HepG2 (cell line): ENCODE measurements at regions not wholly inside any gene's neighbourhood (a gene's known extent, or its start where the extent isn't known, plus 50 kb on each side); places are given as distances from the start of the nearest gene placed in this dataset.

Source experiments
- ATAC-seq: fragments of 200-7000 bp; cut with Tn5 transposase; 3 replicates; pipeline ENCODE4 v1.9.1; 2020; ENCODE audit warnings: mild to moderate bottlenecking, moderate library complexity
- BruUV-seq: library from RNA; stranded (reverse); fragments of 400-500 nt; replicated peaks from 2 replicates; lab custom pipeline; 2021; lab: Mats Ljungman, UMichigan
- CTCF ChIA-PET: fragments of 300-600 bp; formaldehyde crosslinking; extraction: SDS; loops from one replicate; lab custom pipeline; 2021; ENCODE audit warnings: low total read pairs, inconsistent platforms, low intra/inter-chr PET ratio; lab: Yijun Ruan, JAX
- POLR2A ChIA-PET: fragments of 350-600 bp; sonication (Branson Sonifier 250); formaldehyde crosslinking; loops from one replicate; lab custom pipeline; 2020; ENCODE audit warnings: antibody characterized with exemption, inconsistent platforms; lab: Yijun Ruan, JAX
- DNase-seq: peaks from one replicate; pipeline ENCODE4 v3.0.0-alpha.2; 2015; ENCODE audit warnings: low spot score
- FAIRE-seq: peaks from 3 replicates; lab custom pipeline; 2011; peaks lifted over from hg19 to GRCh38; lab: Jason Lieb, UNC
- H2AFZ ChIP-seq: one replicate; pipeline ENCODE4 v1.6.1; 2011; ENCODE audit warnings: low read length, inconsistent platforms
- H3K27ac ChIP-seq: fragments of 300-600 bp; 3 replicates; pipeline ENCODE4 v1.8.0; 2011; ENCODE audit warnings: mixed run types, mild to moderate bottlenecking, mixed read lengths, low read length, inconsistent platforms; ENCODE audit not compliant: insufficient read depth; ENCODE audit errors: extremely low read length
- H3K27me3 ChIP-seq, 2 experiments: fragments of 200-600 bp in 1 of 2; 2 replicates in 1 of 2; 3 replicates in 1 of 2; pipeline versions ENCODE4 v1.6.0 to v1.8.0; 2011; ENCODE audit warnings: low read length in 2 of 2, mild to moderate bottlenecking in 2 of 2, moderate library complexity in 2 of 2, inconsistent platforms in 1 of 2; ENCODE audit not compliant: insufficient read depth in 2 of 2, control insufficient read depth in 1 of 2
- H3K36me3 ChIP-seq, 2 experiments: fragments of 200-600 bp in 1 of 2; replicated peaks in 1 of 2; 2 replicates in 1 of 2; 3 replicates in 1 of 2; pipeline versions ENCODE4 v1.5.1 to v1.8.0; 2011; ENCODE audit warnings: low read length in 2 of 2, inconsistent platforms in 1 of 2; ENCODE audit not compliant: insufficient read depth in 2 of 2, control insufficient read depth in 1 of 2
- H3K4me1 ChIP-seq: 2 replicates; pipeline ENCODE4 v1.5.1; 2012; ENCODE audit warnings: low read length, inconsistent platforms; ENCODE audit not compliant: insufficient read depth
- H3K4me2 ChIP-seq: 2 replicates; pipeline ENCODE4 v1.6.0; 2011; ENCODE audit warnings: low read depth, low read length, inconsistent platforms
- H3K4me3 ChIP-seq, 3 experiments: fragments of 200-600 bp in 1 of 3; sonication (generic), shearing (Covaris generic) in 1 of 3; replicated peaks in 1 of 3; 2 replicates each; pipeline ENCODE4 v1.5.1; 2011 to 2016; ENCODE audit warnings: low read length in 3 of 3, inconsistent platforms in 2 of 3, low read depth in 2 of 3, mild to moderate bottlenecking in 2 of 3, control low read depth in 1 of 3, mixed read lengths in 1 of 3; ENCODE audit not compliant: insufficient read depth in 1 of 3
- H3K79me2 ChIP-seq: one replicate; pipeline ENCODE4 v1.6.1; 2011; ENCODE audit warnings: low read length, inconsistent platforms; ENCODE audit not compliant: insufficient read depth
- H3K9ac ChIP-seq: 2 replicates; pipeline ENCODE4 v1.6.0; 2011; ENCODE audit warnings: mild to moderate bottlenecking, low read depth, low read length, inconsistent platforms; ENCODE audit not compliant: insufficient read depth
- H3K9me3 ChIP-seq: 2 replicates; pipeline ENCODE4 v1.5.1; 2012; ENCODE audit warnings: mild to moderate bottlenecking, low read length
- H4K20me1 ChIP-seq: 2 replicates; pipeline ENCODE4 v1.6.0; 2011; ENCODE audit warnings: inconsistent platforms, mild to moderate bottlenecking, low read length, moderate library complexity; ENCODE audit not compliant: insufficient read depth
- ARID2 ChIP-seq: sonication (generic); formaldehyde crosslinking; IDR thresholded peaks from 2 replicates; pipeline ENCODE4 v1.8.1; 2022; ENCODE audit warnings: mild to moderate bottlenecking, missing genetic modification reagents, borderline replicate concordance
- E2F5 ChIP-seq: sonication (generic); formaldehyde crosslinking; conservative IDR thresholded peaks from 2 replicates; pipeline ENCODE4 v1.4.0; 2020; ENCODE audit warnings: missing genetic modification reagents
- MAF1 ChIP-seq: sonication (generic); formaldehyde crosslinking; IDR thresholded peaks from 2 replicates; pipeline ENCODE4 v1.5.0; 2020; ENCODE audit warnings: missing genetic modification reagents, borderline replicate concordance
- NR1H2 ChIP-seq: sonication (generic); formaldehyde crosslinking; IDR thresholded peaks from 2 replicates; pipeline ENCODE4 v1.8.1; 2022; ENCODE audit warnings: low read depth, missing genetic modification reagents, borderline replicate concordance
- SCMH1 ChIP-seq: sonication (generic); formaldehyde crosslinking; IDR thresholded peaks from 2 replicates; pipeline ENCODE4 v1.9.0; 2021; ENCODE audit warnings: missing genetic modification reagents, mild to moderate bottlenecking, borderline replicate concordance
- ZBTB38 ChIP-seq: sonication (generic); formaldehyde crosslinking; IDR thresholded peaks from 2 replicates; pipeline ENCODE4 v1.5.1; 2020; ENCODE audit warnings: mild to moderate bottlenecking, missing genetic modification reagents
- ZNF7 ChIP-seq: IDR thresholded peaks from 2 replicates; pipeline ENCODE4 v1.6.1; 2016; ENCODE audit warnings: missing biosample characterization, missing genetic modification reagents
- ZNF781 ChIP-seq: sonication (generic); formaldehyde crosslinking; IDR thresholded peaks from 2 replicates; pipeline ENCODE4 v1.5.1; 2020; ENCODE audit warnings: borderline replicate concordance, mild to moderate bottlenecking, missing genetic modification reagents; ENCODE audit errors: not compliant biosample characterization
- WGBS: methylation state at CpG from one replicate; pipeline ENCODE4 v1.1.6; 2017; ENCODE audit warnings: low lambda C conversion rate; 5-methylcytosine and 5-hydroxymethylcytosine counted together
- in situ Hi-C: cut with HindIII; loops from 2 replicates; pipeline ENCODE4 v1.10.0; 2017; ENCODE audit warnings: low pct_unique_long_range_greater_than_20kb; ENCODE audit not compliant: extremely low pct_ligation_motif_present
- intact Hi-C: fragments of 100-400 bp; cut with micrococcal nuclease; formaldehyde crosslinking; loops from one replicate; pipeline ENCODE4 v1.10.0; 2022; ENCODE audit not compliant: unreplicated experiment
- TF ChIP-seq, protein P1 (sequence below): sonication (generic); formaldehyde crosslinking; IDR thresholded peaks from 2 replicates; pipeline ENCODE4 v1.4.0; 2020; ENCODE audit warnings: missing genetic modification reagents

- ChIA-PET CTCF (no interaction called here), POLR2A (no interaction called here)
- no peak overlapping the region for H3K27ac ChIP-seq
- no peaks in the 10 kb centered on the region for H3K36me3 ChIP-seq
- no peaks in the 10 kb centered on the region for H3K79me2 ChIP-seq
- H3K27me3 ChIP-seq = peaks cover 2 to 28% of the 10 kb centered on the region in 2 experiments; a peak in 4 of 5 replicates
- intact Hi-C loops (no loop called here), in situ Hi-C loops (no loop called here)
- H3K4me2 ChIP-seq = no peak overlapping the region
- no TSS peak for BruUV-seq
- peaks cover 12% of the 10 kb centered on the region for H3K4me1 ChIP-seq
- no peak overlapping the region for H2AFZ ChIP-seq
- H4K20me1 ChIP-seq = no peaks in the 10 kb centered on the region
- no peak for DNase-seq
- no peak overlapping the region for H3K9ac ChIP-seq
- FAIRE-seq = no peak
- H3K4me3 ChIP-seq = no peak overlapping the region
- WGBS = 0% methylated on average over 1 of the region's 1 CpG
- no peak for TF ChIP-seq NR1H2 (CRISPR knock-in tag)
- no peak for TF ChIP-seq ZNF781 (CRISPR knock-in tag)
- no peak for TF ChIP-seq MAF1 (CRISPR knock-in tag)
- TF ChIP-seq SCMH1 (CRISPR knock-in tag) = no peak
- no peak for TF ChIP-seq E2F5
- no peak for TF ChIP-seq ARID2 (CRISPR knock-in tag)
- no peak for TF ChIP-seq ZBTB38 (CRISPR knock-in tag)
- H3K9me3 ChIP-seq = no peaks in the 10 kb centered on the region
- ATAC-seq = no peak
Observed at GRCh38 chr1:42033629-42034028, 114.9 kb upstream of the HIVEP3 start.

GRCh38 chr1:42017730-42018129, 99.0 kb upstream of the HIVEP3 start:
- no peaks in the 10 kb centered on the region for H3K9me3 ChIP-seq
- ATAC-seq (no peak), FAIRE-seq (no peak), DNase-seq (no peak)
- no peaks in the 10 kb centered on the region for H3K36me3 ChIP-seq
- peaks cover 0 to 3% of the 10 kb centered on the region in 2 experiments; a peak in 1 of 5 replicates for H3K27me3 ChIP-seq
- WGBS = 0% methylated on average over 3 of the region's 3 CpGs
- POLR2A ChIA-PET = no interaction called here
- no peaks in the 10 kb centered on the region for H3K79me2 ChIP-seq
- in situ Hi-C loops (no loop called here), intact Hi-C loops (no loop called here)
- no TSS peak for BruUV-seq
- no peak overlapping the region for H2AFZ ChIP-seq
- H3K4me1 ChIP-seq = no peaks in the 10 kb centered on the region
- H3K4me2 ChIP-seq = no peak overlapping the region
- 0 out of 2 replicates have a peak, but pooled peaks have one; percentile 26 for TF ChIP-seq ZNF7 (CRISPR knock-in tag)
- TF ChIP-seq, protein P1, sequence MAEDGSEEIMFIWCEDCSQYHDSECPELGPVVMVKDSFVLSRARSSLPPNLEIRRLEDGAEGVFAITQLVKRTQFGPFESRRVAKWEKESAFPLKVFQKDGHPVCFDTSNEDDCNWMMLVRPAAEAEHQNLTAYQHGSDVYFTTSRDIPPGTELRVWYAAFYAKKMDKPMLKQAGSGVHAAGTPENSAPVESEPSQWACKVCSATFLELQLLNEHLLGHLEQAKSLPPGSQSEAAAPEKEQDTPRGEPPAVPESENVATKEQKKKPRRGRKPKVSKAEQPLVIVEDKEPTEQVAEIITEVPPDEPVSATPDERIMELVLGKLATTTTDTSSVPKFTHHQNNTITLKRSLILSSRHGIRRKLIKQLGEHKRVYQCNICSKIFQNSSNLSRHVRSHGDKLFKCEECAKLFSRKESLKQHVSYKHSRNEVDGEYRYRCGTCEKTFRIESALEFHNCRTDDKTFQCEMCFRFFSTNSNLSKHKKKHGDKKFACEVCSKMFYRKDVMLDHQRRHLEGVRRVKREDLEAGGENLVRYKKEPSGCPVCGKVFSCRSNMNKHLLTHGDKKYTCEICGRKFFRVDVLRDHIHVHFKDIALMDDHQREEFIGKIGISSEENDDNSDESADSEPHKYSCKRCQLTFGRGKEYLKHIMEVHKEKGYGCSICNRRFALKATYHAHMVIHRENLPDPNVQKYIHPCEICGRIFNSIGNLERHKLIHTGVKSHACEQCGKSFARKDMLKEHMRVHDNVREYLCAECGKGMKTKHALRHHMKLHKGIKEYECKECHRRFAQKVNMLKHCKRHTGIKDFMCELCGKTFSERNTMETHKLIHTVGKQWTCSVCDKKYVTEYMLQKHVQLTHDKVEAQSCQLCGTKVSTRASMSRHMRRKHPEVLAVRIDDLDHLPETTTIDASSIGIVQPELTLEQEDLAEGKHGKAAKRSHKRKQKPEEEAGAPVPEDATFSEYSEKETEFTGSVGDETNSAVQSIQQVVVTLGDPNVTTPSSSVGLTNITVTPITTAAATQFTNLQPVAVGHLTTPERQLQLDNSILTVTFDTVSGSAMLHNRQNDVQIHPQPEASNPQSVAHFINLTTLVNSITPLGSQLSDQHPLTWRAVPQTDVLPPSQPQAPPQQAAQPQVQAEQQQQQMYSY (CRISPR knock-in tag) = no peak
- H3K4me3 ChIP-seq = no peak overlapping the region
- no peak overlapping the region for H3K27ac ChIP-seq
- no peak overlapping the region for H3K9ac ChIP-seq
- H4K20me1 ChIP-seq = no peaks in the 10 kb centered on the region
- CTCF ChIA-PET = no interaction called here
